HG03139 (cell line): ENCODE measurements at regions not wholly inside any gene's neighbourhood (a gene's known extent, or its start where the extent isn't known, plus 50 kb on each side); places are given as distances from the start of the nearest gene placed in this dataset.

Experiments
- ATAC-seq: cut with Tn5 transposase; IDR thresholded peaks from one replicate; pipeline ENCODE4 v1.9.1; 2021; ENCODE audit not compliant: unreplicated experiment

- ATAC-seq = no peak
These were observed 144.4 kb downstream of the RMI1 start for GRCh38 chr9:84125046-84125445.

GRCh38 chr9:84129529-84129928, 148.9 kb downstream of the RMI1 start:
- ATAC-seq = no peak

GRCh38 chr9:84136119-84136868, 155.7 kb downstream of the RMI1 start:
- ATAC-seq = no peak

GRCh38 chr9:84137968-84138367, 157.4 kb downstream of the RMI1 start:
- ATAC-seq = no peak

GRCh38 chr9:84138541-84138940, 157.9 kb downstream of the RMI1 start:
- no peak for ATAC-seq

- ATAC-seq = no peak
These were observed 158.9 kb downstream of the RMI1 start for GRCh38 chr9:84139296-84140070.

GRCh38 chr9:84140535-84141101, 160.0 kb downstream of the RMI1 start:
- no peak for ATAC-seq

- ATAC-seq = no peak
These were observed 161.3 kb downstream of the RMI1 start for GRCh38 chr9:84141741-84142370.

- ATAC-seq = no peak
These were observed 164.4 kb downstream of the RMI1 start for GRCh38 chr9:84145031-84145430.

GRCh38 chr9:84145780-84146179, 165.2 kb downstream of the RMI1 start:
- ATAC-seq = no peak

GRCh38 chr9:84146893-84147710, 166.5 kb downstream of the RMI1 start:
- ATAC-seq = no peak

- ATAC-seq = no peak
These were observed 170.6 kb downstream of the RMI1 start for GRCh38 chr9:84151236-84151635.

- no peak for ATAC-seq
These were observed 171.0 kb downstream of the RMI1 start for GRCh38 chr9:84151640-84152039.

GRCh38 chr9:84152204-84152603, 171.6 kb downstream of the RMI1 start:
- no peak for ATAC-seq

- ATAC-seq = no peak
These were observed 173.3 kb downstream of the RMI1 start for GRCh38 chr9:84153885-84154284.

GRCh38 chr9:84154320-84154719, 173.7 kb downstream of the RMI1 start:
- ATAC-seq = no peak

GRCh38 chr9:84163052-84163650, 177.4 kb downstream of the SLC28A3 start:
- ATAC-seq = no peak

- ATAC-seq = no peak
These were observed 173.7 kb downstream of the SLC28A3 start for GRCh38 chr9:84166891-84167290.

- ATAC-seq = no peak
These were observed 171.3 kb downstream of the SLC28A3 start for GRCh38 chr9:84169240-84169639.

- no peak for ATAC-seq
These were observed 169.9 kb downstream of the SLC28A3 start for GRCh38 chr9:84170521-84171141.
